GM21423 (cell line): ENCODE measurements at regions not wholly inside any gene's neighbourhood (a gene's known extent, or its start where the extent isn't known, plus 50 kb on each side); places are given as distances from the start of the nearest gene placed in this dataset.
A peak's percentile ranks its signal among the peaks of the same experiment; 100 is the strongest.

Experiments used
- ATAC-seq: cut with Tn5 transposase; IDR thresholded peaks from one replicate; pipeline ENCODE4 v1.9.1; 2021; ENCODE audit warnings: mild to moderate bottlenecking, moderate library complexity; ENCODE audit not compliant: unreplicated experiment

GRCh38 chr16:63361032-63361624, 1324.9 kb upstream of the CDH8 start:
- ATAC-seq: peak; percentile 78

- no peak for ATAC-seq
These were observed 1313.7 kb upstream of the CDH8 start for GRCh38 chr16:63349961-63350360.

- no peak for ATAC-seq
These were observed 1309.8 kb upstream of the CDH8 start for GRCh38 chr16:63346000-63346399.

GRCh38 chr16:63337264-63337663, 1301.0 kb upstream of the CDH8 start:
- ATAC-seq: no peak

GRCh38 chr16:63331111-63331510, 1294.9 kb upstream of the CDH8 start:
- no peak for ATAC-seq

DNA sequence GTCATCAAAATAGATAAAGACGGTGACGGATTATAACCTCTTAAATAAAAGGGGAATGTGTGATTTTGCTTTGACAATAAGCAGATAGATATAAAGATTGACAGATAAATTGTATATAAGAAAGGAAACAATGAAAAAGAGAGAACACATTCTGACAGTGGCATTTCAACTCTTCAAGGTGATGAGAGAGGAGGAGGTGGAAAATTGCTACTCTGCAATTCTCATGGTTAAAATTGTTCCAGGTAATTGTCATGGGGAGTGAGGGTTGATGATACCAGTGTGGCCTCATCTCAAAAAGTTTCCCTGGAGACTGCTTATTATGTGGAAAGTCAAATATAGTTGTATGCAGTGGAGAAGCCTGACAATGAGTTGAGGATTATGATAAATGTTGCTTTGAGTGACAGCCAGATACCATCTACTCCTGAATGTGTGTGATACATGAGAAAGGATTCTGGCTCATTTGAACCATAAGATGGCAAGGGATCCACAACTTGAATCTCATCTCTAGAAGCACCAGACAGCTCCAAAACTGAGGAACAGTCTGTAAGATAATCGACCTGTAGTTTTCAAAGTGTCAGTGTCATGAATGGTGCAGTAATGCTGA, 1290.6 kb upstream of the CDH8 start:
- no peak for ATAC-seq

- no peak for ATAC-seq
These were observed 1287.8 kb upstream of the CDH8 start for GRCh38 chr16:63323722-63324705.

DNA sequence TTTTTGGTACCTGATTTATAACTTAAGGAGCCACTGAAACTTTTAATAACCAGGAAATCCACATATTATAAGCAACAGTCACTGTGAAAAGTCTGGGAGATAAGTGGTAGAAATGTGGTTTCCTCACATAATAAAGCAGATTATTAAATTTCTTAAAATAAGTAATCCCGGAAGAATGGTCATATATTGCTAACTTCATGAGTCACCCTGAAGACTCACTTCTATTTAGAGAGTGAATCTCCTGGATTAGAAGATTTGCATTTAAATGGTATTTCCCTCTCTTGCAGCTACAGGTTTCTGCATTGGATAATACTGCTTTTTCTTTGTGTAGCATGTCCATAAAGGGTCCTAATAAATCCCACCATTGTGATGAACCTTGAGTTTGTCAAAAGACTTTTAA, 1286.8 kb upstream of the CDH8 start:
- ATAC-seq: no peak

DNA sequence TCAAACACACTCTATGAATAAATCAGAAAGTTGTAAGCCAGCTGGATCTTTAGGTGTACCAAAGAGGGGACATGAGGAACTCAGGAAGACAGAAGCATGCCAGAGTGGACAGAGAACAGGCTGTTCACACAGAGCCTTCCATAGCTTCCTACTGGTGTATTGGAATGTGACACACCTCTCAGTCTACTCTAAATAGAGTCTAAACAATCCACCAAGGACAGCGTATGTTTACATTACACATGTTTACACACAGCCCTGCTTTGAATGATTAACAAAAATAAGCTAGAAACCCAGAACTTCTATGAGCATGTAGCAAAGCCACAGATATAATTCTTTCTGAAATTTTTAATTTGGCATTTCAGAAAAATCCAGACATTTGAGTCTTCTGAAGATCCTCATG, 1279.0 kb upstream of the CDH8 start:
- ATAC-seq: no peak

DNA sequence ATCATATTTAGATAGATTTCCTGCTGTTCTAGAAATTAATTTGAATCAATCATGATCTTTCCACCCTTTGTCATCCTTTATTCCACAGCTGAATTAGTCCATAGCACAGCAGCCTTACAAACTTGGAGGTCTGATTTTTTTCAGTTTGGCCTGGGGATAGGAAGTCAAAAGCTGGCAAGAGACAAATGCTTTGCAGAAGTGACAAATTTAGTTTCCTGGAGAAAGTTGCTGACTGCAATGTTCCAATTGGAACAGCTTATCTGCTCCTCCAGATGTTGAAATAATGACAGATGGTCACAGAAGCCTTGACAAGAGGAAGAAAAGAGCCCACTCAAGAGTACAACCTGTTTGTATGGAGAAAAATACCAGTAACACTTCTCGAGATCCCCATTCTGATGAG, 1276.1 kb upstream of the CDH8 start:
- no peak for ATAC-seq

GRCh38 chr16:63311313-63311712, 1275.1 kb upstream of the CDH8 start:
- no peak for ATAC-seq

DNA sequence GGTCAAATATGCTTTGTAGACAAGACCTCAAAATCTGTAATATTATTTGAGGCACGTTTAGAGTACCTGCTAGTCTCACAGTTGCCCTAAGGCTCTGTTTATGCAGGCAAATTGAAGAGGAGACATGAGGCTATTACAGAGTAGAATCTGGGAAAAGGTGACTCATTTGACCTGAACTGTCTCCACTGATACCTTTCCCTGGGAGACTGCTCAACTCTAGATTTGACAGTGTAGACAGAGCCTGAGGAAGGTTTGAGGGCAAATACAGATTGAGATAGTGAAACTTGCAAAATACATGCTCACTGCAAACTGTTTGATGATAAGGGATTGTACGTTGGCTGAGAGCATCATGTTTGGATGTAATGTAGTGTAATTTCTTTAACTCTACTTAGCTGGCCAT, 1266.6 kb upstream of the CDH8 start:
- no peak for ATAC-seq

- ATAC-seq: no peak
These were observed 1265.1 kb upstream of the CDH8 start for GRCh38 chr16:63301349-63301748.

DNA sequence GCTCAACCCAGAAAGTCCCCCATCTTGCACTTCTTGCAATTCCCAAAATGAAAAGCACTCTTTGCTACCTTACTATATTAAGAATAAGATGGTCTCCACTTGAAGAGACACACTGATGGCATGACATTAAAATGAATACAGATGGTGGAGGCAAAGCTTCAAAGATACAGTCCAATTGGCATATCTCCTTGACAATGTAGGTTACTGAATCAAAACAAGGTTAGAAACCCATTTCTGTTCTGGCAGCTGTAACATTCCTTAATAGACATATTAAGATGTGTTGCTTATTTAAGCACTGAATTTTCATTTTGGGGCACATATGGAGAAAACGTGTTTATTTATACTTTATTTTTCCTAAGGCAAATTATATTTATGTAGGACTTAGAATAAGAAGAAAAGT, 1262.8 kb upstream of the CDH8 start:
- ATAC-seq: no peak

DNA sequence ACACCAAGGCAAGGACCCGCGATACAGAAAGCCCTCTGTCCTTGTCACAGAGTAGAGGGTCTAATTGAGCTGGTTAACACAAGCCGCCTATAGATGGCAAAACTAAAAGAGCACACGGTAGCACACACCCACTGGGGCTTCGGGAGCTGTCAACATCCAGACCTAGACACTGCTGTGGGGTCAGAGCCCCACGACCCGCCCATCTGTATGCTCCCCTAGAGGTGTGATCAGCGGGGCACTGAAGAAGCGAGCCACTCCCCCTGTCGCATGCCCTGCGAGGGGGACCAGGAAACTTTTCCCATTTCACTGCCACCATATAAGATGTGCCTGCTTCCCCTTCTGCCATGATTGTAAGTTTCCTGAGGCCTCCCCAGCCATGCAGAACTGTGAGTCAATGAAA, 1255.8 kb upstream of the CDH8 start:
- no peak for ATAC-seq

DNA sequence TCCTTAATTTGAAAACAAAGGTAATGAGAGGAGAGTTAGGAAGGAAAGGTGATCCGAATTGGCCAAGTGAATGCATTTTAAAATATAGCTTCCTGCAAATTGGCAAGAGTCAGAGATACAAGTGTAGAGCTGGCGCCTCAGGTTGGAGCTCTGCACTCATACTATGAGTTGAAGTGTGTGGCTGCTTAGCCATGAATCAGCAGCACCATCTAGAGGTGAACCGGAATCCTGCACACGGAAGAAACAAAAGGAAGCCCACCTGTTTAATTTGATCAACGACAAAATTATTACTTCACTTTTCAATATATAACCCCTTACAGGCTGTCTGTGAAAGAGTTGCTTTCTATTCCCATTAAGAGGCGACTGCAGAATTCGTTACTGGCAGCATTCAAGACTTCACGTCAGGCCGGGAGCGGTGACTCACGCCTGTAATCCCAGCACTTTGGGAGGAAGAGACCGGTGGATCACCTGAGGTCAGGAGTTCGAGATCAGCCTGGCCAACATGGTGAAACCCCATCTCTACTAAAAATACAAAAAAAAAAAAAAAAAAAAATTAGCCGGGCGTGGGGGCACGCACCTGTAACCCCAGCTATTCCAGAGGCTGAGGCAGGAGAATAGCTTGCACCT, 1253.7 kb upstream of the CDH8 start:
- ATAC-seq: no peak

GRCh38 chr16:63287401-63287800, 1251.2 kb upstream of the CDH8 start:
- ATAC-seq: no peak

DNA sequence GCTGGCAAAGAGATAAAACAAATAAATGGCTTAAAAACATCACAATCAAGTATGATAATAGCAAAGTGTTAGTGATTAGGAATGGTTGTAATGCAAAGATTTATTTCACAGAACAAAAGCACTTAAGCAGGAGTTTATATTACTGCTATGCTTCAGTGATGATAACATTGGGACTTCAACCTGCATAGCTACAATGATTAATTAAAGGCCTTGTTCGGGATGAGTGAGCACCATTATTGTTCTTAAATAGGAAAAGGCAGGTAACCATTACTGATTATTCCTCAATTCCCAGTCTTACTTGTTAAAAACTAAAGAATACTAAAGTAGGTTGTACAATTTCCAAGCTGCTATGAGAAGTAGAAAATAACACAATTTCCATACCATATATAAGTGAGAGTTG, 1247.5 kb upstream of the CDH8 start:
- ATAC-seq: no peak

DNA sequence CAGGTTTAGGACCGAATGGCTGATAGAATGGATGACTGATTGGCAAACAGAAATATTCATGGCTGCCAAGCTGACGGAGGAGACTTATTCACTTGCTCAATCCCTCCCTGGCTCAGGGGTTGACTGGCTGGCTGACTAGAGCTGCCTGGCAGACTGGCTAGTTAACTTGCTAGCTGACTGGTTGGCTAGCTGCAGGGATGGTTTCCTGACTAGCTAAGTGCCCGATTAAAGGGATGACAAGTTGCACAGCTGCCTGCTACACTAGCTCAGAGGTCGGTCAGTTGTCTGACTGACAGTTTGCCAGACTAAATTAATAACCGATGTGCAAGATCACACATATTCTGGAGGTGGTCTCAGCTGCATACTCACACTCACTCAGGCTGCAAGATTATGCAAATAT, 1208.4 kb upstream of the CDH8 start:
- no peak for ATAC-seq

DNA sequence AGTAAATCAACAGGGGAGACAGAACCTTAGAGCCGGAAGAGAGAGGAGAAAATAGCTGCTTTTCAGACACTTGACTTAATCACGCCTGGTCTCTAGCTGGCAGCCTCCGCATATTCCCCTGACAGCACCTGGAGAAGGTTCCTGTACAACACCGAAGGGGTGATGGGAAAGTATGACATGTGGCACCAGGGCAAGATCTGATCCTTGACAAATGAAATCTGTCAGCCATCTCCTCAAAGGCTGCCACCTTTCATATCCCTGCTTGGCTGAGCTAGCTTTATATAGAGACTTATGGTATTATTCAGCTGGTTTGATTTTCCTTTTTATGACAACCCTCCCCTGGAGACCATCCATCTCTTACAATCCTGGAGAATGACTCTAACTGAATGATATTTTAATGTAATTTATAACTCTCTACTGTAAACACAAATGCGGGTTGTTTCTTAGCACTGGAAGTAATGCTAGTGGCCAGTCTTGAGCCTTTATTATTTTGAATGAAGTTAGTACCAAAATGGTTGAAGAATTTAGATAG, 1205.3 kb upstream of the CDH8 start:
- ATAC-seq: no peak

DNA sequence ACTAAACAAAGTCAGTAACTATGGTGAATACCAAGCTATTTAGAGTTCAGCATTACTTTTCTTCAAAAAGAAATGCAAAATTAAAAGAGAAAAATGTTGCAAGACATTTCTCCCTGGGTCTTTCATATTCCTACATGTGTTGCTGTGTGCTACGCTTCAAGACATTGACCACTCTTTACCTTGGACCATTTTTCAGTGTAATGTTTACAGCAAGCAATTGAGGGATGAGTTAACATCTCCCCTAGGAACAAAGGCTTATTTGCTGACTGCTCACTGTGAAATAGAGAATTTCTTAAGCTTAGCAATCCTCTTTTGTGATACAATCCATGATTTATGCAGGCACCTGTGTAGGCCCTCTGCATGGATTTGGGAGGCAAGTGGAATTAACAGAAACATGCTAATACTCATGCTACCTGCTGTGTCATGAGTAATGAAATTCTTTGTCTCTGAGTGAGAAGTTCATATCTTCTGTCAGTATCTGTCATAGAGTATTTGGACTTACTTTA, 1202.9 kb upstream of the CDH8 start:
- ATAC-seq: no peak
